GM12878 (cell line): ENCODE measurements at regions not wholly inside any gene's neighbourhood (a gene's known extent, or its start where the extent isn't known, plus 50 kb on each side); places are given as distances from the start of the nearest gene placed in this dataset.

Experiments
- CEBPZ ChIP-seq: fragments of 150-350 bp; IDR thresholded peaks from 2 replicates; pipeline ENCODE4 v1.6.1; 2016; ENCODE audit warnings: low read depth, low read length
- CTCF ChIP-seq, 3 experiments: IDR thresholded peaks in 2 of 3; conservative IDR thresholded peaks in 1 of 3; 2 replicates each; pipeline ENCODE4 v1.5.1; 2011; ENCODE audit warnings: low read depth in 3 of 3, low read length in 3 of 3, mild to moderate bottlenecking in 3 of 3, control low read depth in 2 of 3, moderate library complexity in 2 of 3, inconsistent platforms in 1 of 3, mixed read lengths in 1 of 3; ENCODE audit not compliant: control insufficient read depth in 2 of 3, insufficient read depth in 1 of 3; ENCODE audit errors: extremely low read depth in 1 of 3
- RELB ChIP-seq: fragments of 450-650 bp; IDR thresholded peaks from 2 replicates; pipeline ENCODE4 v1.6.1; 2017; ENCODE audit warnings: low read depth, mild to moderate bottlenecking, moderate library complexity

- TF ChIP-seq RELB (no peak), CTCF (IDR thresholded peaks at IDR 0.05 in 2 of 3, conservative IDR thresholded peaks at IDR 0.05 in 1 of 3; ENCODE audit: control insufficient read depth in 2 of 3, extremely low read depth in 1 of 3, insufficient read depth in 1 of 3, low read depth in 3 of 3, low read length in 3 of 3) (no peak), CEBPZ (no peak)
These were observed 187.7 kb upstream of the CHD1 start for GRCh38 chr5:99116526-99116925.
